NCI-H1105 treated with DMSO at 0.1 percent for 48 hours (cell line): ENCODE measurements at regions not wholly inside any gene's neighbourhood (a gene's known extent, or its start where the extent isn't known, plus 50 kb on each side); places are given as distances from the start of the nearest gene placed in this dataset.
"Not testable (repeated sequence)": the region's sequence is repeated elsewhere in the genome, so short reads cannot be mapped to it uniquely, and the experiment has no call there.

ENCODE experiments used
- DNase-seq: peaks from one replicate; lab custom pipeline; 2025; lab: John Stamatoyannopoulos, UW

DNA sequence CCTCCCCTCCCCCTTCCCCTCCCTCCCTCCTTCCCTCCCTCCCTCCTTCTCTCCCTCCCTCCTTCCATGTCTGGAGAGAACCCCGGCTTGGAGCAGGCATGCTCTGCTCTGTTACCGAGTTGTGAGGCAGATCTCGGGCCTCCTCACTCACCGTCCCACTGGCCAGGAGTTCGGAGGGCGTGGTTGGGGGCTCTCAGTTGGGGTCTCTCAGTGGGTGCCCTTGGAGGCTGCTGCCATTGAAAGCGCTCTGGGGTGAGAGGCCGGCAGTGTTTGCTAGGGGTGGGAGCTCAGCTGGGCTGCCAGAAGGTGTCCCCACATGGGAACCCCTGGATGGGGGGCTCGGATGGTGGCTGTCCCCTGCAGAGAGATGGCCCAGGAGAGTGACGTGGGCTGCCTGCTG, 101.1 kb upstream of the LRPAP1 start:
- not testable (repeated sequence) for DNase-seq

DNA sequence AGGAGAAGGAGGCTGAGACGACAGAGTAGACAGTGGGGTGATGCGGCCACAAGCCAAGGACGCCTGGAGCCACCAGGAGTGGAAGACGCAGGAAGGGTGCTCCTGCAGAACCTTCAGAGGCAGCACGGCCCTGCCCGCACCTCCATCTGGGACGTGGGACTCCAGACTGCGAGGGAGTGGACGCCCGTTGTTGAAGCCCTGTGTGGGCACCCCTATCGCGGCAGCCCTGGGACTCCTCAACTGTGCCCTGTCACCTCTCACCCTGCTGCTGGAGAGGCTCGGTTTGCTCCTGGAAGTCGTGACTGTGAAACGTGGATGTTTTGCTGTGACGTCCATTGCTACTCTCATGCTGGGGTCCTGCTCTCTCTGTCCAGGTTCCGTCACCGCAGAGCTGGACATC, 100.6 kb upstream of the LRPAP1 start:
- not testable (repeated sequence) for DNase-seq

DNA sequence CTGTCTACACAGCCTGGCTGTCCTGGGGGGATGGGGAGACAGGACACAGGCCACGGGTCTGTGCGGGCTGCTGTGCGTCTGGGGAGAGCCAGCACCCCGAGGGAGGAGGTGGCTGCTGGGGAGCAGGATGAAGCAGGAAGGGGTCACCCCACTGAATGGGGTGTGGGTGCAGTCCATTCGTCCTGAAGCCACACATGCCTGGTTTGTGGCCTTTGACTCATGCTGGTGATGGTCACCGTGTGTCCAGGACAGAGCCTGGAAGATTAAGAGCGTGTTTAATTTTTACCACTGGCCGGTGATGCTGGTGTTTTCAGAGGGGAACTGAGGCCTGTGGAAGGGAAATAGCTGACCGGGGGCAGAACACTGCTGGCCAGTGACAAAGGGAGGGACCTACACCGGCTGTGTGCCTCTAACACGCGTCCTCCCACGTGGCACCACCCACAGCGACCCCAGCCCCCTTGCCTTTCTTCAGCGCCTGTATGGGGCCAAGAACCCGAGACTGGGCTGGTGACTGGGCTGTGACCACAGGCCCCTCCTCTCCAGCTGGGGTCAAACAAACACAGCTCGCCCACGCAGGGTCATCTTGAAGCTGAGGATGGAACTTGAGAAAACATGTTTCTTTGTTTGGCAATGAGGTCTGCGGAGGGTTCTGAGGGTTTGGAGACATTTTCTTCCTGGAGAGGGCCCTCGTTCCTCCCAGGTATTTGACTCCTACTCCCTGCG, 99.5 kb upstream of the LRPAP1 start:
- not testable (repeated sequence) for DNase-seq

DNA sequence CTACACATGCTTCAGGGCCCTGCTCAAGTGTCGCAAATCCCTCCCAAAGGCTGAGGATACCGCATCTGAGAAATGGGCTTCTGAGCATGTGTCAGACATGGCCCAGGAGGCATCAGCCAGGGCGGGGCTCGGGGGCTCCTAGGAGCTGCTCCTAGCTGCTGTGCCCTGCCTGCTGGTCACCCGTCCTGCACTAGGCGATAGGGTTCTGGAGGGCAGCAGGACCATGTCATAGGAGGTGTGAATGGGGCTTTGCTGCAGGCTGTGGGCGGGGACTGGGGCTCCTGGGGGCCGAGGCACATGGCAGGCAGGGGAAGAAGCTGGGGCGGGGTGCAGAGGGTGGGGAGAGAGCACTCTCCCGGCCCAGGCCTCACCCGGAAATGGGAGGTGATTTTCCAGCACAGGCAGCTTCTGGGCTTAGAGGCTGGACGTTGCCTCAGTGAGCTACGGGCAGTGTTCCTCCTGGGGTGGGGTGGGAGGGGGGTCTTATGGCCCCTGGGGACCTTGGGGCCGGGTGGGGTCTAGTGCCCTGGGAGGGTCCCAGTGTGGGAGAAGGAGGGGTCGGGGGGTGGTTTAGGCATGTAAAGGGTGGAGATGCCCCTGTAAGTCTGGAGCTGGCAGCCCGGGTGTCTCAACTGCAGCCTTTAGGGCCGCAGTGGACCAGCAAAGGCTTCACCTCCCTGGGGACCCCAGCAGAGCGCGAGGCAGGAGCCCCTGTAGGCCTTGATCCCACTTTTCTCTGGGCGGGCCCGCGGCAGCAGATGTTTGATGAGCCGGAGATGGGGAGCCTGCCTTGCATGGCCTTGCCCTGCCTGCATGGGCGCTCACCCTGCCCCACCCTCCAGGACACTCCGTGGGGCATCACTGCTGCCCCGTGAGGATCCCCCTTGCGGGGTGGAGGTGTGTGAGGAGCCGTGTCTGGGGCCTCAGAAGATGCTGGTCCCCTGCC, 98.6 kb upstream of the LRPAP1 start:
- no peak for DNase-seq

DNA sequence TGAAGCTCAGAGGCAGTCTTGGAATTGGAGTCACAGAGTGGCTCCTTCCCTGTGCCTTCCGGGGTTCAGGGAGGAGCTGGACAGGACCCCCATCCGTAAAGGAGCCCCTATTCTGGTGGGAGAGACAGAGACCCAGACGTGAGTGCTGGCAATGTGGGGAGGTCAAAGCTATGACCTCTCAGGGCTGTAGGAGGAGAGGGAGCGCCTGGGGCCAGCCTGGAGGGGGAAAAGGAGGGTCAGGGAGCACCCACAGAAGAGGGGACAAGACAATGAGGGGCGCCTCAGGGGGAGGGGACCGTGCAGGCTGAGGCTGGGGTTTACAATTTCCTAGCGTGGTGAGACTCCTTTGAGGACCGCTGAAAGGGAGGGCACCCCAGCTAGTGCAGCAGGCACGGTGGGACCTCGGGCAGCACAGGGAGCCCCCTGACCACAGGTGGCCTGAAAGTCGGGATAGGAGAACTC, 97.9 kb upstream of the LRPAP1 start:
- no peak for DNase-seq

DNA sequence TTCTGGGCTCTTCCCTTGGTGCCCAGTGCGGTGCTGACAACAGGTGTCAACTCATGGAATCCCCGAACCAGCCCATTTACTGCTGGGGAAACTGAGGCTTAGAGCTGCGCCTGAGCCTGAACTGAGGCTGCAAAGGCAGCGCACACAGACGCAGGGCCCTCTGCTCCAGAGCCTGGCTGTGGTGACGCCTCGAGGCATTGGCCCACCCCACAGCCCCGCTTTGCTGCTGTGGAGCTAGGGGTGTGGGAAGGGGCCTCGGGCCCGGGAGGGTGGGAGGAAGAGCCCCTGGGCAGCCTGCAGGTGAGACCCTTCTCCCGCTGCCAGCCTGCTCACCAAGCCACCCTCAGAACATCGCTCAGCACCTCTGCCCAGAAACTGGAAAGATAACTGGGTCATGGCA, 97.4 kb upstream of the LRPAP1 start:
- DNase-seq, result no peak

DNA sequence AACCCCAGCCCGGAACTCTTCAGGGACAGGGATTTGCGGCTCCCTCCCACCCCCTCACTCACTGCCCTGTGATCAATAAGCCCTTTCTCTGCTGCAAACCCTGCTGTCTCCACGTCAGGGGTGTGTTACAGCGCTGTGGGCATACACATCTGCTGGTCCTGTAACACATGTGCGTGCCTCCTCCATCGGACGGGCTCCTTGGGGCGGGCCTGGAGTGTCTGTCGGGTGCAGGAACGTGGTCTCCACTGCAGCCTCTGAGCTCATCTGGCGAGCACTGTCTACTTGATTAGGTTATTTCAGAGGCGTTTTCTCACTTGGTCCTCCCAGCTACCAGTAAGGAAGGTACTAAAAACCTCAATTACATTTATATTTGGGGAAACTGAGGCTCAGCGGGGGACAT, 97.0 kb upstream of the LRPAP1 start:
- DNase-seq, result not testable (repeated sequence)

DNA sequence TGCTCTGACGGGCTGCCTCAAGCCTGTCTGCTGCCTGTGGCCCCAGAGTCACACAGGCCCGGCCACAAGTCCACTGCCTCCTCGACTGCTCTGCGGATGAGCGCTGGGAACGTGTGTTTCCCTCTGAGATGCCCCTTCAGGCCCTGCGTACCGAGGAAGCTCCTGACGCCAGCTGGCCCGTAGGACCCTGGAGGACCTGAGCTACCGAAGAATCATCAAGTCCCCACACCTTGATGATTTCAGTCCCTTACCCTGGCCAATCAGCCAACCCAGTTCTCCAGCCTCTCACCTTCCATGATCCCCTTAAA, 96.6 kb upstream of the LRPAP1 start:
- no peak for DNase-seq

DNA sequence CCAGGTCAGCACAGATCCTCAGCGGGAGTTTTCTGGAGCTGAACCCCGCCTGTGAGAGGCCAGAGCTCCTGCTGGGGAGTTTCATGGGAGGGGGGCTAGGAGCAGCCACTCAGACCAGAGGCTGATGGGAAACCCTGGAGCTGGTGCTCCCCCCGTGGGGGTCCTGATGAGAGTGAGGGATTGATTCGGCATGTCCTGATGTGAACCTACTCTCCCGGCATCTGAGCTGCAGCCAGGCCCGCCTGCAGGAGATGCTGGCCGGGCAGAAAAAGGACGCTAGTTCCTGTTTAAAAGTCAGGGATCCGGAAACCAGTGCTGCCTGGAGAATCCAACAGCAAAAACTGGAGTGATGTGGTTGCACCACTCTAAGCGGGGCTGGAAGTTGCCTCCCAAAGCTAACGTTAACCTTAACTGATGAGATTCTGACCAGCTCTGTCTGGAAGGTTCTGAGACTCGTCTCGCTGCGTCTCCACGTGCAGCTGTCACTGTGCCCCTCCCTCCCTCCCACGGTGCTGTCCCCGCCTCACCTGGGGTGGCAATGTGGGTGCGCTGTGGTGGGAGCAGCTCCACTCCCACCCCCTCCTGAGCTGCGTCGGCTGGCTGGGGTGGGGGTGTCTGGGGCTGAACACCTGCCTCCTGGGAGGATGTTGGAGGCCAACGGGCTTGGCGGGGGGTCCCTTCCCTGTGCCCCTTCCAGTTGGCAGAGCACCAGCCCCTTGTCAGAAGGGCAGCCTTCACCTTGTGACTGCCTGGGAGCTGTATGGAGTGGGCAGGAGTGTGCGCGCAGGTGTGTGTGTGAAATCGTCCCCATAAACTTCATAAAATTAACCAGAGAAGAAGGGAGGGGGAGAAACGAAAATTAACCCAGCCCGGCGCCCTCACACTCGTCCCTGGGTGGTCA, 96.0 kb upstream of the LRPAP1 start:
- not testable (repeated sequence) for DNase-seq

DNA sequence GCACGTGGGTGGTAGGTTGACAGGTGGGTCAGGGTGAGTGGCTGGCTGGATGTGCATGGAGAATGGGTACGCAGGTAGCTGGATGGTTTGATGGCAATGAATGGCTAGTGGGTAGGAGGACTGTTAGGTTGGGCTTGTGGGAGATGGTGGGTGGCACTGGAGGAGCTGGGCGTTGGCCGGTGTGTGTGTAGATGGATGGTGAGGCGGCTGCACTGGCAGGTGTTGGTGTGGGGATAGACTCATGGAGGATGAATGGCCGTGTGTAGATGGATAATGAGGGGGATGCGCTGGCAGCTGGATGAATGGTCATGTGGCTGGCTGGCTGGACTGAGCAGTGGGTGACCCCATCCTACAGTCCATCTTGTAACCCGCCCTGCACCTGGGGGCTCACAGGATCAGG, 95.2 kb upstream of the LRPAP1 start:
- DNase-seq, result not testable (repeated sequence)

DNA sequence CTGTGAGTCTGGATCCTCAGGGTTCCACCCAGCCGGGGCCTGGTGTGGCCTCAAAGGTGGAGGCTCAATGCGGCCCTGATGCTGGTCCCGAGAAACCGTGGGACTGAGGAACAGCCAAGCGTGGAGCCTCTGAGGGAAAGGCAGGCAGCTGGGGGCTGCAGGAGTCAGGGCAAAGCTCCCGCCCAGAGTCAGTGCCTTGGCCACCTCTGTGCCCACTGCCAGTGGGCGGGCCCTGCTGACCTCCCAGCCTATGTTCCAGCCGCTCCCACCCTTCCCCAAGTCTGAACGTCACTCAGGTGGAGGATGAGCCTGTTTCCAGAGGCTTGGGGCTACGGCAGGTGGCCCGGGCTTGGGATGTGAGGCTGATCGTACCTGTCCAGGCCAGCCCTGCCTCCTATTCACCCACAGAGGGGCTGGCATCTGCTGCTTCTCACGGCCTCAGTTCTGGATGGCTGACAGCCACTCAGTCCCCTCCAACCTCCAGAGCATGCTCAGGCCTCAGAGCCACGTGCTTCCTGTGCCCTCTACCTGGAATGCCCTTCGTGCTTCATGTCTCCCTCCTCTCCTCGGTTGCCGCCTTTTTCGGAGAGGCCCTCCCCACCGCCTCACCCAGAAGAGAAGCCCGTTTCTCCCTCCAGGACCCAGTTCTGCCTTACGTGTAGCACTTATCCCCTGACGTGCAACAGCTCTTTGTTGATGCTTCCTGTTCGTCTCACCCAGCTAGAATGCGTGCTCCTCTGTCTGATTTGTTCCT, 94.1 kb upstream of the LRPAP1 start:
- DNase-seq, result not testable (repeated sequence)

DNA sequence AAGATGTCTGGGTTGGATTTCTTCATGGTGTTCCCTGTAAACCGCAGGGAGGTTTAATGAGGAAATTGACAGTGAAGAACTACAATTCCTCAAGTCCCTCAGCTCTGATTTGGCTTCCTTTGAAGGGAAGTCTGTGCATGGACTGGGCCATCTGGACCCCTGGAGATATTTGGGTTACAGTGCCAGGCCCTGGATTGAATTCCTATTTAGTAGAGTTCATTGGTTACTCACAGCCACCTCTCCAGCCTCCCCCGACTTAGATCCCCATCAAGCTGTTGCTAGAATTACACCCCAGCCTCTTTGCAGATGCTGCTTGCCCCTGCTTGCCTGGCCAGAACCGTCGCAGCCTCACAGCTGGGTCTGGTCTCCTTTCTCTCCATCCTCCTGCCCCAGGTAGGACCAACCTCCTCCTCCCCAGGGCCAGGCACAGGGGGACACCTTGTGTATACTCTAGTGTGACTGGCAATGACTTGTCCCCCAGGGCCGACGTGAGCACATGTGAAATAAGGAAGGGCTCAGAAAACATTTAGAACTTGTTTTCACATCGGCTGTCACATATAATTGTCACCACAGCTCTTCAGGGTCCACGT, 93.2 kb upstream of the LRPAP1 start:
- DNase-seq, result not testable (repeated sequence)

DNA sequence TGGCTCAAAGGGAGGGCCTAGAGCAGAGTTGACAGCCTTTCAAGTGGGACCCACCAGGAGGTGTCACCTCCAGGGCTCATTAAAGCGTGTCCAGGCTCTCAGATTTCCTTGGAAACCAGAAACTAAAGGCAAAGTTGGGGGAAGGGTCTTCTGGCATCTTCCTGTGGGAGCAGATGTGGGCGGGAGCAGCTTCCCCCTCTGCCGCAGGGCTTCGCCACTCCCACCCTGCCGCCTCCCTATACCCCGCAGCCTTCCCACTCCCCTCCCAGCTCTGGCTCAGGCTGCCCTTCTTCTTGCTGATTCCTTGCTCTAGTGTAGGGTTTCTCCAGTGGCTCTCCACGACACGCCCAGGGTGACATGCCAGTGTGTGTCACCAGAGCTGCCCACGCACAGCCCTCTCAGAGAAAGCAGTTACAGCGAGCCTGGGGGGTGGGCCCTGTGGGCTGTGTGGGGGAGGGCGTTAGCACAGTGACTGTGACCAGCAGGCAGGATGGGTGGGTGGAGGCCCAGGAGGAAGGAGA, 91.6 kb upstream of the LRPAP1 start:
- not testable (repeated sequence) for DNase-seq

DNA sequence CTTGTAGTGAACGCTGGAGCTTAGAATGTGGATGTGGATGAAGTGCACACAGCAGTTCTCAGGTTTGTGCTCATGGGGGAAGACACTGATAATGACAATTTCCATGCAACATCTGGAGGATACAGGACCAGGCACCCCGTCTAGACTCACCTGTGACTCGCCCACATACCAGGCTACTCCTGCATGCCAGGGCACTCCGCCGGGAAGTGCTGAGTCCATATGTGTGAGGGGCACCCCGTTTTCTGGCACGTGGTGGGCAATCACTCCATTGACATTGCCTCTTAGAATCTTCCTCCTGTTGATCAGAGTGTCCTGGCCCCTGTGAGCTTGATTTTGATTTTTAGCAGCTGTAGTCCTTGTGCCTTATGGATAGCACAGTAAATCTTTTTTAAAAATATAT, 90.9 kb upstream of the LRPAP1 start:
- DNase-seq, result no peak

DNA sequence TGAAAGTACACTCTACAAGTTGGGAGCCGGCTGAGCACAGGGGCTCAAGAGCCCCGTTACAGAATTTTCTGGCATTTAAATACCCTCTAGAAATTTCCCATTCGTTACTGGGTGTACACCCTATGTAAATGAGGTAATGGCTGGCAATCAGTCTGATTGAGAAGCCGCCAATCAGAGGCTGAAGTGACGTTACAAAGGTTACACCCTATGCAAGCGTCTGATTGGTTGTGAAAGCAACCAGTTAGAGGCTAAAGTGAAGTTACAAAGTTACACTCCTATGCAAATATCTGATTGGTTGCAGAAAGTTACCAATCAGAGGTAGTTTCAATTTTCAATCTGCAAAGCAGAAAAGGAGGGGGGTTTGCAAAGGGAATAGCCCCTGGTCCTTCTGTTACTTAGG, 88.1 kb upstream of the LRPAP1 start:
- not testable (repeated sequence) for DNase-seq

DNA sequence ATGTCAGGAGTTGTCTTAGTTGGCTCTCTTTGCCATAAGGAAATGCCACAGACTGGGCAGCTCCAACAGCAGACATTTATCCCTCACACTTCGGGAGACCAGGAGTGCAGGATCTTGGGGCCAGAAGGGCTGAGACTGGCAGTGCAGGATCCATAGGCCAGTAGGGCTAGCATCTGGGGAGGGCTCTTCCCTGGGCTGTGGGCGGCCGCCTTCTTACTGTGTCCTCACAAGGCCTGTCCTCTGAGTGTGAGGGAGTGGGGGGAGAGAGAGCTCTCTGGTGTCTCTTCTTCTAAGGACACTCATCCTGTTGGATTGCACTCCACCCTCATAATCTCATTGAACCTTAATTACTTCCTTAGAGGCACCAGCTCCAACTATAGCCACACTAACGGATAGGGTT, 87.5 kb upstream of the LRPAP1 start:
- DNase-seq, result not testable (repeated sequence)

DNA sequence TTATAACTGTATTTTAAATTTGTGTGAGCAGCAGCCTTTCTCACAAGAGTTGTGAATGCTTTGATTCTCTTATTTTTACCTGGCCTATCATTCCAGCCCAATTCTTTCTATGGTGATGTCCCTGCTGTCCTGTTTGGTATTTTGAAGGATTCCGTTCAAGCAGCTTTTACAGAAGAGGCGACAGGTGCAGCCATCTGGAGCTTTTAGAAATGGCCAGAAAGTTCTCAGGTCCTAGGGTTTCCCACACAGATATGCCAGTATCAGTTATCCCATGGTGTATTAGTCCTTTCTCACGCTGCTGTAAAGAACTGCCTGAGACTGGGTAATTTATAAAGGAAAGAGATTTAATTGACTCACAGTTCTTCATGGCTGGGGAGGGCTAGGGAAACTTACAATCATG, 86.1 kb upstream of the LRPAP1 start:
- not testable (repeated sequence) for DNase-seq

DNA sequence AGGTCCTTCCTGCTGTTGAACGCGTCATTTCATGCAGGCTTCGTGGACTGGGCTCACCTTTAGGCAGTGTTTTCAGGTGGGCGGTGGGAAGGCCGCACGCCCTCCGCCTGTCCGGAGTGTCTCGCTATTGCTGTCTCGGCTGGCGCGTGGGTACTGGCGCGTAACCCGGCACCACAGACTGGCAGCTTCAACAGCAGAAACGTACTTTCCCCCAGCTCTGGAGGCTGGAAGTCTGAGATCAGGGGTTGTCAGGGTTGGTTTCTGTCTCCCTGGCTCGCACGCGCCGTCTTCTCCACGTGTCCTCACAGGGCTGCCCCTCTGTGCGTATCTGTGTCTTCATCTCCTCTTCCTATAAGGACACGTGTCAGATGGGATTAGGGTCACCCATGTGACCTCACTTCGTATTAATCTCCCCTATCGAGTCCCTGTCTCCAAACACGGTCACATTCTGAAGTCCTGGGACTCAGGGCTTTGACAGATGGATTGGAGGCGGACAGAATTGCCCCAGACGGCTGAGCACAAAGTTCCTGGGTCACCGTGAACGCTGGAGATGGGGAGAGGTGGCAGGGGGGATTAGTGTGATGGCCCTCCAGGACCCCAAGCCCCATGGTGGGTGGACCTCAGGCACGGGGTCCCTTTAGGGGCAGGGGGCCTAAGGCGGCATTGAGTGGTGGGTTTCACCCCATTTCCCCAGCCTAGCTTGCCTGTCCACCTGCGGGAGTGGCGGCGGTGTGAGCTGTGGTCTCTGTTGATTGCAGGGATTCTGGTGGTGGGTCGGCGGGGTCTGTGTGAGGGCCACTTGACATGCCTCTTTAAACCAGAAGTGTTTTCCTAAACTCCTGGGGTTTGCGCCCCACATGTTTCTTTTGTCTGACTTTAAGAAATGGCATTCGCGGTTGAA, 83.4 kb upstream of the LRPAP1 start:
- DNase-seq, result no peak

DNA sequence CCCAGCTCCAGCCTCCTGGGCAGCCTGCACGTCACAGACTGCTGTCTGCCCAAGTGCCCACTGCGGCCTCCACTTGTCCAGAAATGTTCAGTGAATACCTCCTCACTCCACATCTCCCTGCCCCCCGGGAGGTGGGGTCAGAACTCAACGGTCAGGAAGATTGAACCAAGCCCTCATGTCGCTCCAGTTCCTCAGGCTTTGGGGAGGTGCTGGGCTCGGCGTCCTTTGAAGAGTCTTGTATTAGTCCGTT, 82.4 kb upstream of the LRPAP1 start:
- DNase-seq, result no peak
